Natural killer cell (primary cell): ENCODE measurements at regions not wholly inside any gene's neighbourhood (a gene's known extent, or its start where the extent isn't known, plus 50 kb on each side); places are given as distances from the start of the nearest gene placed in this dataset.

Experiments
- ATAC-seq, 3 donors: fragments of 150-1000 bp in 2 of 3; fragments of 200-7000 bp in 1 of 3; cut with Tn5 transposase; 1 replicate in 1 of 3; 2 replicates in 2 of 3; pipeline ENCODE4 v1.10.0; 2021; ENCODE audit warnings: mild to moderate bottlenecking in 2 of 3, moderate library complexity in 2 of 3
- DNase-seq, 2 donors: peaks; one replicate each; pipeline versions ENCODE4 v3.0.0 to v3.0.0-alpha.2; 2013 to 2021; ENCODE audit warnings: mixed read lengths in 1 of 2
- H3K27ac ChIP-seq: one replicate; pipeline ENCODE4 v1.5.1; 2013; ENCODE audit warnings: mild to moderate bottlenecking, low read length
- H3K27me3 ChIP-seq: one replicate; pipeline ENCODE4 v1.6.1; 2013; ENCODE audit warnings: low read length; ENCODE audit not compliant: control insufficient read depth, insufficient read depth
- H3K36me3 ChIP-seq: one replicate; pipeline ENCODE4 v1.6.1; 2013; ENCODE audit warnings: low read length; ENCODE audit not compliant: control insufficient read depth, insufficient read depth
- H3K4me1 ChIP-seq: one replicate; pipeline ENCODE4 v1.6.1; 2013; ENCODE audit warnings: low read length; ENCODE audit not compliant: control insufficient read depth, insufficient read depth
- H3K4me3 ChIP-seq: one replicate; pipeline ENCODE4 v1.5.1; 2013; ENCODE audit warnings: low read length
- H3K9me3 ChIP-seq: one replicate; pipeline ENCODE4 v1.6.1; 2013; ENCODE audit warnings: low read length; ENCODE audit not compliant: control insufficient read depth, insufficient read depth
- H3K27ac Mint-ChIP-seq, 2 donors: one replicate each; pipeline ENCODE4 v1.8.0; 2022; ENCODE audit warnings: mild to moderate bottlenecking in 2 of 2, mixed read lengths in 2 of 2, moderate library complexity in 1 of 2
- H3K27me3 Mint-ChIP-seq, 2 donors: one replicate each; pipeline ENCODE4 v1.8.0; 2022; ENCODE audit warnings: low read depth in 2 of 2, mixed read lengths in 2 of 2
- H3K36me3 Mint-ChIP-seq: one replicate; pipeline ENCODE4 v1.8.0; 2022; ENCODE audit warnings: mixed read lengths
- H3K4me1 Mint-ChIP-seq, 2 donors: one replicate each; pipeline ENCODE4 v1.8.0; 2022; ENCODE audit warnings: mixed read lengths in 2 of 2
- H3K4me3 Mint-ChIP-seq: one replicate; pipeline ENCODE4 v1.8.0; 2022; ENCODE audit warnings: mild to moderate bottlenecking, moderate library complexity, mixed read lengths
- H3K9me3 Mint-ChIP-seq, 2 donors: one replicate each; pipeline ENCODE4 v1.8.0; 2022; ENCODE audit warnings: mixed read lengths in 2 of 2
- WGBS: methylation state at CpG from one replicate; pipeline ENCODE4 v1.1.7; 2013; ENCODE audit warnings: missing lambda C conversion rate; ENCODE audit not compliant: insufficient coverage; 5-methylcytosine and 5-hydroxymethylcytosine counted together
- intact Hi-C: fragments of 100-400 bp; cut with micrococcal nuclease; formaldehyde crosslinking; loops from one replicate; pipeline ENCODE4 v1.14.2; 2022
- TF ChIP-seq, protein P1 (sequence below): fragments of 200-600 bp; IDR thresholded peaks from one replicate; pipeline ENCODE4 v1.8.0; 2022; ENCODE audit warnings: antibody characterized with exemption

DNA sequence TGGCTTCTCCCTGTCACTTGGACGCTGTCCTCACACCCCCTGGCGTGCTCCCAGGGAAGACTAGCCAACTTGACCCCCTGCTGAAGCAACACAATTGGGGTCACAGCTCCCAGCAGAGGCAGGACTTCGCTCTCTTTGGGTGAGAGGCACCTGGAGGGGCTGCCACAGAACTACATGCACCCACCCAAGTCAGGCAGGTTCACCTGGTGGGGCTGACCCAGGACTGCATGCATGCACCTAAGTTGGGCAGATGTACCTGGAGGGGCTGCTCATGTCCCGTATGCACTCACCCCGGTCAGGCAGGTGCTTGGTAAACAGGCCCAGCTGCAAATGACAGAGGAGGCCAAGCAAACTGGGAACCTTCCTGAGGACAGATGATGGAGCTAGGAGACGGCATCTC is 154.3 kb upstream of the RPS6KA2 start:
- Mint-ChIP-seq H3K9me3 (no peaks in the 10 kb centered on the region), H3K4me3 (no peak overlapping the region), H3K27ac (no peak overlapping the region), H3K27me3 (peaks cover 6 to 17% of the 10 kb centered on the region in 2 donors), H3K4me1 (no peaks in the 10 kb centered on the region), H3K36me3 (no peaks in the 10 kb centered on the region)
- Histone ChIP-seq H3K27ac (no peak overlapping the region), H3K4me1 (no peaks in the 10 kb centered on the region), H3K9me3 (no peaks in the 10 kb centered on the region), H3K27me3 (no peaks in the 10 kb centered on the region), H3K4me3 (no peak overlapping the region), H3K36me3 (no peaks in the 10 kb centered on the region)
- intact Hi-C loops = no loop called here
- no peak for ATAC-seq
- TF ChIP-seq, protein P1, sequence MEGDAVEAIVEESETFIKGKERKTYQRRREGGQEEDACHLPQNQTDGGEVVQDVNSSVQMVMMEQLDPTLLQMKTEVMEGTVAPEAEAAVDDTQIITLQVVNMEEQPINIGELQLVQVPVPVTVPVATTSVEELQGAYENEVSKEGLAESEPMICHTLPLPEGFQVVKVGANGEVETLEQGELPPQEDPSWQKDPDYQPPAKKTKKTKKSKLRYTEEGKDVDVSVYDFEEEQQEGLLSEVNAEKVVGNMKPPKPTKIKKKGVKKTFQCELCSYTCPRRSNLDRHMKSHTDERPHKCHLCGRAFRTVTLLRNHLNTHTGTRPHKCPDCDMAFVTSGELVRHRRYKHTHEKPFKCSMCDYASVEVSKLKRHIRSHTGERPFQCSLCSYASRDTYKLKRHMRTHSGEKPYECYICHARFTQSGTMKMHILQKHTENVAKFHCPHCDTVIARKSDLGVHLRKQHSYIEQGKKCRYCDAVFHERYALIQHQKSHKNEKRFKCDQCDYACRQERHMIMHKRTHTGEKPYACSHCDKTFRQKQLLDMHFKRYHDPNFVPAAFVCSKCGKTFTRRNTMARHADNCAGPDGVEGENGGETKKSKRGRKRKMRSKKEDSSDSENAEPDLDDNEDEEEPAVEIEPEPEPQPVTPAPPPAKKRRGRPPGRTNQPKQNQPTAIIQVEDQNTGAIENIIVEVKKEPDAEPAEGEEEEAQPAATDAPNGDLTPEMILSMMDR = no peak
- WGBS = 93% methylated on average over 6 of the region's 6 CpGs
- no peak for DNase-seq

GRCh38 chr6:166779963-166780683 is 153.1 kb upstream of the RPS6KA2 start:
- WGBS = 93% methylated on average over 13 of the region's 13 CpGs
- no peaks in the 10 kb centered on the region for H3K27me3 ChIP-seq
- intact Hi-C loops = loop anchor here (5.0 kb wide), 2 partner anchors 362 to 512 kb away; partner anchors contain the start of gene UNC93A
- peaks cover 9% of the 10 kb centered on the region for H3K4me1 ChIP-seq
- H3K36me3 Mint-ChIP-seq = no peaks in the 10 kb centered on the region
- H3K4me3 Mint-ChIP-seq = no peak overlapping the region
- peaks cover 6 to 24% of the 10 kb centered on the region in 2 donors for H3K27me3 Mint-ChIP-seq
- no peaks in the 10 kb centered on the region for H3K9me3 Mint-ChIP-seq
- H3K9me3 ChIP-seq = no peaks in the 10 kb centered on the region
- TF ChIP-seq, protein P1 = no peak
- H3K36me3 ChIP-seq = no peaks in the 10 kb centered on the region
- no peak overlapping the region for H3K27ac Mint-ChIP-seq
- H3K4me1 Mint-ChIP-seq = peaks cover 5% of the 10 kb centered on the region in 2 donors
- no peak overlapping the region for H3K4me3 ChIP-seq
- ATAC-seq = no peak
- DNase-seq = no peak
- H3K27ac ChIP-seq = no peak overlapping the region

DNA sequence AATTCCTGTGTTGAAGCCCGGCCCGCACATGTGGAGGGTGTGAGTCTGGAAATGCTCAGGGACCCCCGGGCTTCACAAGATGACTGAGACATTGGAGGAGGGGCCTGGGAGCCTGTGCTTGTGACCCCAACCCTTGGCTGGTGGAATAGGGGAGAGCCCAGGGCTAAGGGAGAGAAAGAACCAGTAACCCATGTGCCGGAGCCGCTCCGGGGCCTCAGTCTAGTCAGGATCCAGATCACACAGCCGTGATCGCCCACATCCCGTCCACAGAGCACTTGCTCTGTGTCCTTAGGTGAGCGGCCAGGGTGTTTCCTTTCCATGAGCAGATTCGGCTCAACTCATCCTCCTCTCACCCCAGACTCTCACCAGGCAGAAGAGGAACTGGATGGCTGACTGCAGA is 152.3 kb upstream of the RPS6KA2 start:
- H3K27ac Mint-ChIP-seq = no peak overlapping the region
- 92% methylated on average over 11 of the region's 11 CpGs for WGBS
- DNase-seq (no peak), ATAC-seq (no peak)
- Histone ChIP-seq H3K27ac (no peak overlapping the region), H3K4me1 (peaks cover 12% of the 10 kb centered on the region), H3K27me3 (no peaks in the 10 kb centered on the region), H3K36me3 (no peaks in the 10 kb centered on the region), H3K4me3 (no peak overlapping the region), H3K9me3 (no peaks in the 10 kb centered on the region)
- peaks cover 9 to 24% of the 10 kb centered on the region in 2 donors for H3K27me3 Mint-ChIP-seq
- TF ChIP-seq, protein P1 = no peak
- intact Hi-C loops = loop anchor here (5.0 kb wide), 2 partner anchors 363 to 513 kb away; partner anchors contain the start of gene UNC93A
- peaks cover 5% of the 10 kb centered on the region in 2 donors for H3K4me1 Mint-ChIP-seq
- no peak overlapping the region for H3K4me3 Mint-ChIP-seq
- H3K36me3 Mint-ChIP-seq = no peaks in the 10 kb centered on the region
- H3K9me3 Mint-ChIP-seq = no peaks in the 10 kb centered on the region
